Neural cell (in vitro differentiated cells): ENCODE measurements at regions not wholly inside any gene's neighbourhood (a gene's known extent, or its start where the extent isn't known, plus 50 kb on each side); places are given as distances from the start of the nearest gene placed in this dataset.

Source experiments
- EP300 ChIP-seq: fragments of 450-650 bp; conservative IDR thresholded peaks from 2 replicates; pipeline ENCODE4 v1.6.1; 2014; ENCODE audit warnings: antibody characterized with exemption, mild to moderate bottlenecking, moderate library complexity; ENCODE audit not compliant: poor library complexity, severe bottlenecking
- EZH2 ChIP-seq: fragments of 200-600, 300-800 bp; shearing (Covaris generic), sonication (generic); IDR thresholded peaks from 2 replicates; pipeline ENCODE4 v1.6.1; 2014; ENCODE audit warnings: antibody characterized with exemption, low read length, borderline replicate concordance, mild to moderate bottlenecking; ENCODE audit not compliant: insufficient read depth, poor library complexity, severe bottlenecking
- MXI1 ChIP-seq: fragments of 450-650 bp; conservative IDR thresholded peaks from 2 replicates; pipeline ENCODE4 v1.6.1; 2014; ENCODE audit warnings: antibody characterized with exemption, mild to moderate bottlenecking; ENCODE audit not compliant: poor library complexity, severe bottlenecking
- POLR2AphosphoS5 ChIP-seq: IDR thresholded peaks from 2 replicates; pipeline ENCODE4 v1.6.1; 2012
- RAD21 ChIP-seq: fragments of 450-650 bp; conservative IDR thresholded peaks from 2 replicates; pipeline ENCODE4 v1.6.1; 2014; ENCODE audit warnings: antibody characterized with exemption, mild to moderate bottlenecking, moderate library complexity
- SMC3 ChIP-seq: fragments of 450-650 bp; conservative IDR thresholded peaks from 2 replicates; pipeline ENCODE4 v1.6.1; 2014; ENCODE audit warnings: antibody characterized with exemption, mild to moderate bottlenecking, moderate library complexity; ENCODE audit not compliant: poor library complexity
- TF ChIP-seq, protein P1 (sequence below): fragments of 450-650 bp; IDR thresholded peaks from 2 replicates; pipeline ENCODE4 v1.5.1; 2014; ENCODE audit warnings: antibody characterized with exemption, mild to moderate bottlenecking, moderate library complexity; ENCODE audit not compliant: poor library complexity, severe bottlenecking
- TF ChIP-seq, protein P2 (sequence below): IDR thresholded peaks from 2 replicates; pipeline ENCODE4 v1.6.1; 2012; ENCODE audit warnings: borderline replicate concordance

DNA sequence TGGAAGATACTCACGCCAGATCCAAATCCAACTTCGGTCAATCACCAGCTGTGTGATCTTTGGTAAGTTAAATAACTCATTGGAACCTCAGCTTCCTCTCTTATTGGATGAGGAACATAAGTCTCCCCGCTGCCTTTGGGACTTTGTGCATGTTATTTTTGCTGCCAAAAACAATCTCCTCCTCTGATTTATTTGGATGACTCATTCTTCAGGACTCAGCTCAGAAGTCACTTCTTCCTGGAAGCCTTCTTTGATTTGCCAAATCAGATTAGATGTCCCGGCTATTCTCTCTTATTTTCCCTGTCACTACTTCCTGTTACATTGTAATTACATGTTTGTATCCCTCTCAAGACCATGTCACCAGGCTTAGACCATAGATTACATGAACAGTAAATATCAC lies 138.0 kb upstream of the BOD1L1 start:
- TF ChIP-seq EZH2 (no peak), EP300 (no peak), MXI1 (no peak), RAD21 (no peak), SMC3 (no peak), POLR2AphosphoS5 (no peak)
- TF ChIP-seq, protein P1, sequence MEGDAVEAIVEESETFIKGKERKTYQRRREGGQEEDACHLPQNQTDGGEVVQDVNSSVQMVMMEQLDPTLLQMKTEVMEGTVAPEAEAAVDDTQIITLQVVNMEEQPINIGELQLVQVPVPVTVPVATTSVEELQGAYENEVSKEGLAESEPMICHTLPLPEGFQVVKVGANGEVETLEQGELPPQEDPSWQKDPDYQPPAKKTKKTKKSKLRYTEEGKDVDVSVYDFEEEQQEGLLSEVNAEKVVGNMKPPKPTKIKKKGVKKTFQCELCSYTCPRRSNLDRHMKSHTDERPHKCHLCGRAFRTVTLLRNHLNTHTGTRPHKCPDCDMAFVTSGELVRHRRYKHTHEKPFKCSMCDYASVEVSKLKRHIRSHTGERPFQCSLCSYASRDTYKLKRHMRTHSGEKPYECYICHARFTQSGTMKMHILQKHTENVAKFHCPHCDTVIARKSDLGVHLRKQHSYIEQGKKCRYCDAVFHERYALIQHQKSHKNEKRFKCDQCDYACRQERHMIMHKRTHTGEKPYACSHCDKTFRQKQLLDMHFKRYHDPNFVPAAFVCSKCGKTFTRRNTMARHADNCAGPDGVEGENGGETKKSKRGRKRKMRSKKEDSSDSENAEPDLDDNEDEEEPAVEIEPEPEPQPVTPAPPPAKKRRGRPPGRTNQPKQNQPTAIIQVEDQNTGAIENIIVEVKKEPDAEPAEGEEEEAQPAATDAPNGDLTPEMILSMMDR: no peak
- TF ChIP-seq, protein P2, sequence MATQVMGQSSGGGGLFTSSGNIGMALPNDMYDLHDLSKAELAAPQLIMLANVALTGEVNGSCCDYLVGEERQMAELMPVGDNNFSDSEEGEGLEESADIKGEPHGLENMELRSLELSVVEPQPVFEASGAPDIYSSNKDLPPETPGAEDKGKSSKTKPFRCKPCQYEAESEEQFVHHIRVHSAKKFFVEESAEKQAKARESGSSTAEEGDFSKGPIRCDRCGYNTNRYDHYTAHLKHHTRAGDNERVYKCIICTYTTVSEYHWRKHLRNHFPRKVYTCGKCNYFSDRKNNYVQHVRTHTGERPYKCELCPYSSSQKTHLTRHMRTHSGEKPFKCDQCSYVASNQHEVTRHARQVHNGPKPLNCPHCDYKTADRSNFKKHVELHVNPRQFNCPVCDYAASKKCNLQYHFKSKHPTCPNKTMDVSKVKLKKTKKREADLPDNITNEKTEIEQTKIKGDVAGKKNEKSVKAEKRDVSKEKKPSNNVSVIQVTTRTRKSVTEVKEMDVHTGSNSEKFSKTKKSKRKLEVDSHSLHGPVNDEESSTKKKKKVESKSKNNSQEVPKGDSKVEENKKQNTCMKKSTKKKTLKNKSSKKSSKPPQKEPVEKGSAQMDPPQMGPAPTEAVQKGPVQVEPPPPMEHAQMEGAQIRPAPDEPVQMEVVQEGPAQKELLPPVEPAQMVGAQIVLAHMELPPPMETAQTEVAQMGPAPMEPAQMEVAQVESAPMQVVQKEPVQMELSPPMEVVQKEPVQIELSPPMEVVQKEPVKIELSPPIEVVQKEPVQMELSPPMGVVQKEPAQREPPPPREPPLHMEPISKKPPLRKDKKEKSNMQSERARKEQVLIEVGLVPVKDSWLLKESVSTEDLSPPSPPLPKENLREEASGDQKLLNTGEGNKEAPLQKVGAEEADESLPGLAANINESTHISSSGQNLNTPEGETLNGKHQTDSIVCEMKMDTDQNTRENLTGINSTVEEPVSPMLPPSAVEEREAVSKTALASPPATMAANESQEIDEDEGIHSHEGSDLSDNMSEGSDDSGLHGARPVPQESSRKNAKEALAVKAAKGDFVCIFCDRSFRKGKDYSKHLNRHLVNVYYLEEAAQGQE: no peak
